ENCODE measurements at regions not wholly inside any gene's neighbourhood (a gene's known extent, or its start where the extent isn't known, plus 50 kb on each side); places are given as distances from the start of the nearest gene placed in this dataset.
A peak's percentile ranks its signal among the peaks of the same experiment; 100 is the strongest.
"Not testable (repeated sequence)": the region's sequence is repeated elsewhere in the genome, so short reads cannot be mapped to it uniquely, and the experiment has no call there.

DNA sequence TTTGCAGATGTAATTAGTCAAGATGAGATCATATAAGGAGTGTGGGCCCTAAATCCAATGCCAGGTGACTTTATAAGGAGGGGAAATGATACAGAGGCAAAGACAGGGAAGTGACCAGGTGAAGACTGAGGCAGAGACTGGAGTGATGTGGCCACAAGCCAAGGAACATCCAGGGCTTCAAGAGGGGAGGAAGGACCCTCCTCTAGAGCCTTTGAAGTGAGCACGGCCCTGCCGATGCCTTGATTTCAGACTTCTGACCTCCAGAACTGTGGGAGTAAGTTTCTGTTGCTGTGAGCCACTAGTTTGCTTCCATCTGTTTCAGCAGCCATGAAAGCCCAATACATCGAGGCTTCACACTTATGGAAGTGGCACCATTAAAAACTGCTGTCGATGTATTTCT lies 78.7 kb downstream of the SHANK2 start:
- H3K4me1 ChIP-seq: no peaks in the 10 kb centered on the region
- no peak overlapping the region for H3K4me3 ChIP-seq
- no peaks in the 10 kb centered on the region for H3K36me3 ChIP-seq
- peak in 1 of 3 donors; percentile 13 for DNase-seq
- TF ChIP-seq, protein P1, sequence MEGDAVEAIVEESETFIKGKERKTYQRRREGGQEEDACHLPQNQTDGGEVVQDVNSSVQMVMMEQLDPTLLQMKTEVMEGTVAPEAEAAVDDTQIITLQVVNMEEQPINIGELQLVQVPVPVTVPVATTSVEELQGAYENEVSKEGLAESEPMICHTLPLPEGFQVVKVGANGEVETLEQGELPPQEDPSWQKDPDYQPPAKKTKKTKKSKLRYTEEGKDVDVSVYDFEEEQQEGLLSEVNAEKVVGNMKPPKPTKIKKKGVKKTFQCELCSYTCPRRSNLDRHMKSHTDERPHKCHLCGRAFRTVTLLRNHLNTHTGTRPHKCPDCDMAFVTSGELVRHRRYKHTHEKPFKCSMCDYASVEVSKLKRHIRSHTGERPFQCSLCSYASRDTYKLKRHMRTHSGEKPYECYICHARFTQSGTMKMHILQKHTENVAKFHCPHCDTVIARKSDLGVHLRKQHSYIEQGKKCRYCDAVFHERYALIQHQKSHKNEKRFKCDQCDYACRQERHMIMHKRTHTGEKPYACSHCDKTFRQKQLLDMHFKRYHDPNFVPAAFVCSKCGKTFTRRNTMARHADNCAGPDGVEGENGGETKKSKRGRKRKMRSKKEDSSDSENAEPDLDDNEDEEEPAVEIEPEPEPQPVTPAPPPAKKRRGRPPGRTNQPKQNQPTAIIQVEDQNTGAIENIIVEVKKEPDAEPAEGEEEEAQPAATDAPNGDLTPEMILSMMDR (IDR thresholded peaks at IDR 0.05): no peak
- TF ChIP-seq POLR2A (IDR thresholded peaks at IDR 0.05): no peak
- no peaks in the 10 kb centered on the region for H3K27me3 ChIP-seq
- H3K27ac ChIP-seq: no peak overlapping the region
- H3K9me3 ChIP-seq: peaks cover 0 to 4% (median 0%) of the 10 kb centered on the region in 4 donors

DNA sequence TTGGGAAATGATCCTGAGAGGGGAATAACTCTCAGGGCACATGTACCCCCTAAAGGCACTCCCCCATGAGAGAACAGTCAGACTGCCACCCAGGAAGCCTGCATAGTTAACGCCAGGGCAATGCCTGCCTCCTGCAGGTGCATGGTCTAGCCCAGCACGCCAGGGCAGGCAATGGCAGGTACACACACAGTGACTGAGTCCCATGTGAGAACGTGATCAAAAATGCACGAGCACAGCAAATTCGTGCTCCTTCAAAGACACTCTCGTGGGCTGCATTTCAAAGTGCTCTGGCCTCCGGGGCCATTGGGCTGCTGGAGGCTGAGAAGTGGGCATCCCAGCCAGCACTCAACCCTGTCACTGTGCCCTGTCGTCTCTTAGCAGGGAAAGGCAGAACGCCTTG lies 79.7 kb downstream of the SHANK2 start:
- H3K4me3 ChIP-seq: no peak overlapping the region
- H3K36me3 ChIP-seq: no peaks in the 10 kb centered on the region
- peaks cover 0 to 4% (median 0%) of the 10 kb centered on the region in 4 donors for H3K9me3 ChIP-seq
- H3K27me3 ChIP-seq: no peaks in the 10 kb centered on the region
- H3K4me1 ChIP-seq: no peaks in the 10 kb centered on the region
- no peak overlapping the region for H3K27ac ChIP-seq
- peak in 1 of 3 donors; percentile 26 for DNase-seq
- TF ChIP-seq, protein P1 (IDR thresholded peaks at IDR 0.05): no peak
- TF ChIP-seq POLR2A (IDR thresholded peaks at IDR 0.05): no peak

DNA sequence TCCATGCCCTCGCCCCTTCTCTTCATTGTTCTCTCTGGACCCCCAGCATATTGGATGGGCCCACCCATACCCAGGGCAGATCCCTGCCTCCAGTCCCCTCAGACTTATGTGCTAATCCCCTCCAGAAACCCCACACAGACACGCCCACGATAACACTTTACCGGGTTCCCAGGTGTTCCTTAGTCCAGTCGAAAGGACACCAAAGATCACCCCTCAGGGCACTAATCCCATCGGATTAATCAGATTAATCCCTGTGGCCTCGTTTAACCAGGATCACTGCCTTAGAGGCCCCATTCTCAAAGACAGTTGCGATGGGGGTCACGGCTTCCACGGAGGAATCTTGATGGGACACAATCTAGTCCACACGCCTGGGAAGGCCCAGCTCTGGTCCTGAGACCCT lies 80.8 kb downstream of the SHANK2 start:
- H3K27me3 ChIP-seq: no peaks in the 10 kb centered on the region
- peak in 1 of 3 donors; percentile 15 for DNase-seq
- no peaks in the 10 kb centered on the region for H3K36me3 ChIP-seq
- H3K9me3 ChIP-seq: no peaks in the 10 kb centered on the region
- H3K4me1 ChIP-seq: no peaks in the 10 kb centered on the region
- H3K27ac ChIP-seq: no peak overlapping the region
- TF ChIP-seq, protein P1 (IDR thresholded peaks at IDR 0.05): no peak
- TF ChIP-seq POLR2A (IDR thresholded peaks at IDR 0.05): no peak
- no peak overlapping the region for H3K4me3 ChIP-seq

DNA sequence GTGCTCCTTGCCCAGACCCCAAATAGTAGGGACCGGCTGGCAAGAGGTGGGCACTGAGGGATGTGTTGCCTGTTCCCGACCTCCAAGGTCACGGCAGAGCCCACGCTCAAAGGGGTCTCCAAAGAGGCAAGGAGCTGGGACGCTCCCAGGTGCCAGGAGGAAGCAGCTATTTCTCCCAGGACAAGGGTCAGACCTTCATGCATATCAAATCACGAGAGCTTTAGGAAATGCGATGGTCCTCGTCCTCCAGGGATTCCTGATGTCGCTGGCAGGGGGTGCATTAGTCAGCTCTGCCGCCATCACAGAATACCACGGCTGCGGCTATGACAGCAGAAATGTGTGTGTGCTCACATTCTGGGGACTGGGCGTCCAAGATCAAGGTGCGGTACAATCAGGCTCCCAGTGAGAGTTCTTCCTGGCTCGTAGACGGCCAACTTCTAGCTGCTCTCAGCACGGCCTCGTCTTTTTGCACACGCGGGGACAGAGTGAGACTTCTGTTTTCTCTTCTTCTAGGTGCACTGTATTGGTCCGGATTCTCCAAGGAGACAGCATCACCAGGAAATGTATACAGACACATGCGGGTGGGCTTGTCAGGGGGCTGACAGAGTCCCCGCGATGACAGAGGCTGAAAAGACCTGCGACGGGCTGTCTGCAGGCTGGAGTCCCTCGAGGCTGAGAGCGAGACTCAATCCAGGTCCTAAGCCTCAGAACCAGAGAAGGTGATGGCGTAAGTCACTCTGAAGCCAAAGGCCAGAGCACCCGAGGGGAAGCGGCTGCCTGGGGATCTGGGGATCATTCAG lies 81.6 kb downstream of the SHANK2 start:
- Histone ChIP-seq H3K4me1 (no peaks in the 10 kb centered on the region), H3K27ac (no peak overlapping the region), H3K27me3 (no peaks in the 10 kb centered on the region), H3K36me3 (no peaks in the 10 kb centered on the region), H3K9me3 (no peaks in the 10 kb centered on the region), H3K4me3 (no peak overlapping the region)
- DNase-seq: peak in 1 of 3 donors; percentile 17
- TF ChIP-seq, protein P1 (IDR thresholded peaks at IDR 0.05): no peak
- TF ChIP-seq POLR2A (IDR thresholded peaks at IDR 0.05): no peak

DNA sequence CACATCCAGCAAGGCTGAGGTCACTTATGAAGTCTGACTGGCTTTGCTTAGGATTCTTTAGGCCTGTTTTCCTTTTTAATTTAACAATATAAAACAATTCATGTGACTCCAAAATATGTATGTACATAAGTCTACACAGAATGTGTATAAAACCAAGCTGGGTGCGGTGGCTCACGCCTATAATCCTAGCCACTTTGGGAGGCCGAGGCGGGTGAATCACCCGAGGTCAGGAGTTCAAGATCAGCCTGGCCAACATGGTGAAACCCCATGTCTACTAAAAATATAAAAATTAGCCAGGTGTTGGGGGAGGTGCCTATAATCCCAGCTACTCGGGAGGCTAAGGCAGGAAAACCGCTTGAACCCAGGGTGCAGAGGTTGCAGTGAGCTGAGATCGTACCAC lies 83.1 kb downstream of the SHANK2 start:
- Histone ChIP-seq H3K9me3 (no peaks in the 10 kb centered on the region), H3K4me3 (no peak overlapping the region), H3K27me3 (no peaks in the 10 kb centered on the region), H3K36me3 (no peaks in the 10 kb centered on the region), H3K4me1 (no peaks in the 10 kb centered on the region), H3K27ac (no peak overlapping the region)
- no peak for TF ChIP-seq POLR2A (IDR thresholded peaks at IDR 0.05)
- TF ChIP-seq, protein P1 (IDR thresholded peaks at IDR 0.05): no peak
- DNase-seq: peak in 1 of 3 donors; percentile 2

DNA sequence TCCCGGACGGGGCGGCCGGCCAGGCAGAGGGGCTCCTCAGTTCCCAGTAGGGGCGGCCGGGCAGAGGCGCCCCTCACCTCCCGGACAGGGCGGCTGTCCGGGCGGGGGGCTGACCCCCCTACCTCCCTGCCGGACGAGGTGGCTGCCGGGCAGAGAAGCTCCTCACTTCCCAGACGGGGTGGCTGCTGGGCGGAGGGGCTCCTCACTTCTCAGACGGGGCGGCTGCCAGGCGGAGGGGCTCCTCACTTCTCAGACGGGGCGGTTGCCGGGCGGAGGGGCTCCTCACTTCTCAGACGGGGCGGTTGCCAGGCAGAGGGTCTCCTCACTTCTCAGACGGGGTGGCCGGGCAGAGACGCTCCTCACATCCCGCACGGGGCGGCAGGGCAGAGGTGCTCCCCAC lies 84.6 kb downstream of the SHANK2 start:
- not testable (repeated sequence) for H3K27me3 ChIP-seq, H3K4me3 ChIP-seq, H3K36me3 ChIP-seq, H3K4me1 ChIP-seq, H3K9me3 ChIP-seq, H3K27ac ChIP-seq
- DNase-seq: peak in 1 of 3 donors; percentile 1
